NCI-H748 treated with DMSO at 0.1 percent for 48 hours (cell line): ENCODE measurements at regions not wholly inside any gene's neighbourhood (a gene's known extent, or its start where the extent isn't known, plus 50 kb on each side); places are given as distances from the start of the nearest gene placed in this dataset.
"Not testable (repeated sequence)": the region's sequence is repeated elsewhere in the genome, so short reads cannot be mapped to it uniquely, and the experiment has no call there.

Experiments used
- DNase-seq: peaks from one replicate; lab custom pipeline; 2025; lab: John Stamatoyannopoulos, UW

DNA sequence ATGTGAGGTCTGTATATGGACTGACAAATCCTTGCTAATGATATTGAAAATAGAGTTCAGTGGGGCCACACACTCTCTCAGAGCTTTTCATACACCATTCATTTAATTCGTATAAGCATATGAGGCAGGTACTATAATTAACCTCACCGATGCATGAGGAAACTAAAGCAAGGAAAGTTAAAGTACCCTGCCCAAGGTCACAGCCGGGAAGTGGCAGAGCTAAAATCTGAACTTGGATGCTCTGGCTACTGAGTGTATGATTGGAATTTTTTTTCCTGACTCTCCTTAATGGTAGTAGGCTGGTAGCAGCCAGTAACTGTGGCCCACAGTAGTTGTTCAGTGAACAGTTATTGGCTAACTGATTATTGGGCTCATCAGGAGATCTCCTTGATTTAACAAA is 135.3 kb downstream of the NUDT12 start:
- DNase-seq, result no peak

DNA sequence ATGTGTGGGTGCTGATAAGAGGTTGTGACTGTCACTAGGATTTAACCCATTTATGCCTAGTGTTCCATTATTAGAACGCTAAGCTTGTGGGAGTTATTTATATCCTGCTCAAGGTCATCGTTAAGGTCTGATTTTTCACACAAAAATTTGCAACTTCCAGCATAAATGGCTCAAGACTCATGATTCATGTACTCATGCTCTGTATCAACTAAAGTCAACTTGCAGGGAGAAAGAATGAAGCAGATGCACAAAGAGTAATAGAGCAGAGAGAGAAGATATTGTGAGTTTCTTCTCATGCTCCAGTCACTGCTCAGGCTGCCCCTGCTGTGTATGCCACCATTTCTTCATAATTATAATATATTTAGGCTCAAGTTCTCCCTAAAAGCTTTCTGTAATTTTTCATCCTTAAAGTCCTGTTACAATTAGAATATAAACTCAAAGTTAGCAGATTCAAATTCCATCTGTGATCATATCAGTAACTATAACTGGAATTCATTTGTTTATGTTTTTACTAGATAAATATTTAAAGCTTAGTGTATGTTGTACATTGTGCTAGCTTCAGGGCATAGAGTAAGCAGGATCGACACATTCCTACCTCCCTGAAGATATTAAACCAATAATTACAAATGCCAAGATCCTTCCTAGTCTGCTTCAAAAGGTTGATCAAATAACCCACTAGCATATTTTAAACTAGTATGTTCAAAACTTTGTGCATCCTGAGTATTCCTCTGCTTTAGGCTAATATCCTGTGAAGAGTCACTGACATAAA is 136.7 kb downstream of the NUDT12 start:
- no peak for DNase-seq

DNA sequence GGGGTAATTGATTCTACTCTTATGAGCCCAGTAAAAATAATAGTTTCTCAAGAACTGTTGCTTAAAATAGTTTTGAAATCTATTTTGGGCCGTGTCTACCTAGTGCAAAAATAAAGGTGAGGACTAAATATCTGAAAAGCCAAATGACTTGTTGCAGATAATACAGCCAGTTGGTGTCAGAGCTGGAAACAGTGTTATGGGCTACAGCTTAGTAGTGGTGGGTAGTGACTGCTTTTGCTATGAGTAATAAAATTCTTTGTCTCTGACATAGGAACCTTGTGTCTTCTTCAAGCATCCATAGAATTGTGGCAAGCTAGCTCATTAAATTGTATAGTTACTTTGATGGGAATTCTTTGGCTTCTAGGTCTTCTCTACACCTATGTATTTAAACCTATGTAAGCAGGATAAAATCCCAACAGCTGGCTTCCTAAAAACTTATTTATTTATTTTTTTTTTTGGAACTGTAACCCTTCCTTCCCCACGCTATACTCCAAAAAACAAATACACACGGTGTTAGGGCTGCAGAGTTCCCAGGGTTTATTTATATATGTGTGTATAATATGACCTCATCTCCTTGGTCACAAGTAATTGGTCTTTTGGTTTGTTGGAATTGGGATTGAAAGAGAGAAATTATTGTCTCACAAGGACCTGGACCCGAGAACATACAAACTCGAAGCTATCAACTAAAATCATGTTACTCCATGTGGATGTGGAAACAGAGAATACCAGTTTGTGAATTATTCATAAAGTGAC is 138.0 kb downstream of the NUDT12 start:
- DNase-seq, result no peak

GRCh38 chr5:103424026-103424425 is 138.6 kb downstream of the NUDT12 start:
- DNase-seq, result no peak

GRCh38 chr5:103422756-103423155 is 139.8 kb downstream of the NUDT12 start:
- no peak for DNase-seq

GRCh38 chr5:103414604-103415003 is 148.0 kb downstream of the NUDT12 start:
- no peak for DNase-seq

- DNase-seq, result no peak
These were observed 150.9 kb downstream of the NUDT12 start for GRCh38 chr5:103411711-103412110.

DNA sequence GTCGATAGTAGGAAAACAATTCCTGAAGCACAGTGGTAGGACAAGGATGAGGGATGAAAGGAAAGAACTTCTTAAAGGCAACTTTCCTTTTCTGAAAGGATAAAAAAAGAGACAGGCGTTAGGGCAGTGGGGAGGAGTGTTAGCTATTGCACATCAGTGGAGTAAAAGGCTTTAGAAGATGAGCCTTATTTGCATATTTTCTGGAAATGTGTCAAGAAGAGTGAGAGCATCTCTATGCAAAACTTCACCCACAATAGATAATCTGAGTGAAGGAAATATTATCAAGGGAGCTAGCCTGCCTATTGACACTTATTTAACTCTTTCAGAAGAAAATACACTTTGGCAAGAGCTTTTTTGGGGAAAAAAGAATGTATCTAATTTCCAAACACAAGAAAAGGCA is 151.6 kb downstream of the MACIR start:
- DNase-seq, result no peak

DNA sequence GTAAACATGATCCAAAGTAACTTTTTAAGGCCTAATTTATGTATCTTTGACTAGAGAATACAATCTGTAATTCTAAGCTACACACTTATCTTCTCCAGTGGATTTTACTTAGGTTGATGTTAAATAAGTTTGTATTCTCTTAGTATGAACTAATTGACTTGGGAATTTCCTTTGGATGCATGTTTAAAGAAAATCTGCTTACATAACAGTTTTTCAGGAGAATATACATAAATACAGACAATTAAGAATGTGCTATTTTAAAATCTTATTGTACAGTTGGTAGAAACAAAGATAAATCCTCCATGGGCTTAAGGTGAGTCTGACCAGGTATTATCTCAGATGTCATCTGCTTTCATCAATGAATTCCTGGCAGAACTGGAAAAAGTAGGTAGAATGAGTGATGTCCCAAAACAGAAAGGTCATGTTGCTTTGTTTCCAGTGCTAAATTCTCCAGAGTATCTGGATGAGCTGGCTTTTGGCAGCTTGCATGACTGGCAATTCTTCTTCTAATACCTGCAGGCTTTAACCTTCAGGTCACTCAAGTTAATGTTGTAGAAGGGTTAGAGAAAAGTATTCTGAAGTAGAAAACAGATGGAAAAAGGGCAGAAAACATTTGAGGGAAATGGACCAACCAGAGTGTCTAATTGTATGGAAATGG is 150.6 kb downstream of the MACIR start:
- no peak for DNase-seq

GRCh38 chr5:103408408-103408807 is 149.8 kb downstream of the MACIR start:
- DNase-seq, result no peak

DNA sequence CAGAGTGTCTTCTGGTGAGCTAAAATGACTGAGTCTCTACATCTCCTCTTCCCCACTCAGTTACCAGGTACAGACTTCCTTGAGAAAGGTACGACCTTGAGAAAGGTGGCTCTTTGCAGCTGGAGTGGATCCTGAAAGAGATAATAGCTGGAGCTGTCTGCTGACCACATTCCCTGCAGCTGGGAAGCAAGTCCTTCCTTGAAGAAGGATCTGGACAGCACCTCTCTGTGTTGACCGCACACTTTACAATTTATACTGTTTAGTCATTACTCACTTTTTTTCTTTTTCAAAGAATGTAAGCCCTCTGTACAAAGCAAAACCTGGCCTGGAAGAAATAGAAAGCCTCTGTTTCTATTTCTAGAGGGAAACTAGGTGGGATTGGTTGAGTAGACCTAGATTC is 148.8 kb downstream of the MACIR start:
- no peak for DNase-seq

GRCh38 chr5:103404483-103404882 is 145.9 kb downstream of the MACIR start:
- no peak for DNase-seq

GRCh38 chr5:103402851-103403250 is 144.3 kb downstream of the MACIR start:
- no peak for DNase-seq

GRCh38 chr5:103397739-103398581 is 139.4 kb downstream of the MACIR start:
- DNase-seq, result no peak

DNA sequence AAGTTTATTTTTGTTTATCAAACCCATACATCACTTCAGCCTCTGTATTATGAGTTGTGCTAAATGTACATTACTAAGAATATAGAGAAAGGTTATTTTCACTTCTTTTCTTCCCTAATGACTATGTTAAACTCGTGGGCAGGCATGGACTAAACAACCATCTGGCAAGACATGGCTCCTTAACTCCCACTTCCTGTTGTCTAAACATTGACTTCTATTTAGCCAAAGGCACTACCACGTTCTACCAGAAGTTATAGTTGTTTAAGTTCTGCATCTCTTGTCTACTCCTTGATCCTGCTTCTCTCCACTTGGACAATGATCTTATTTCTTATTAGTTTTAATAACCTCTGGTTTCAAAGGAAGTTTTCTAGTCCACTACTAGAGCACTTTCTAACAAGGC is 136.1 kb downstream of the MACIR start:
- DNase-seq, result no peak

DNA sequence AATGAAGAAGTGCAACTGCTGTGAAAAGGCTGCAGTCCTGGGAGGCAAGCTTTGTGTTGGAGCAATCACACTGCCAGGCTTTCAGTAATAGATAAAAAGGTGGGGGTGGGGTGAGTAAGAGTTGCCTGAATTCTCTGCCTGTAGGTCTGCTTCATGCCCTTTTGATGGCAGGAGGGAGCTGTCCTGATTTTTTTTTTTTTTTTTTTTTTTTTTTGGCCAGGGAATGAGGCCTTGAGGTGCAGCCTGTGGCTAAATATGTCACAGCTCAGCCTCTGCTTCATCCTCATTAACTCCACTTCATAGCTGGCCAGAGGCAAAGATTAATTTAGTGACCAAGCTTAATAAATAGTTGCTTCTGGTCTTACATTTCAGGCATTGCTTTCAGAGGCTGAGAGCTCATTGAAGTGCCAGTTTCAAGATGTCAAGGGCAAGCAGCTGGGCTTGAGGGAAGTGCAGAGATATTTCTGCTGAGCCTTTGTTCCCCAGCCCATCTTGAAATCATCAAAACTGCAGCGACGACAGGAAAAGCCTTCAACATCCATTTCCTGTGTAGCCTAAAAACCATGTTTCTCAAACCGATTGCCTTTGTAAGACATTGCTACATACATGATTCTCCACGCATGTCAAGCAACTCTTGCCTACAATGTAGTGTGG is 134.7 kb downstream of the MACIR start:
- DNase-seq, result no peak

DNA sequence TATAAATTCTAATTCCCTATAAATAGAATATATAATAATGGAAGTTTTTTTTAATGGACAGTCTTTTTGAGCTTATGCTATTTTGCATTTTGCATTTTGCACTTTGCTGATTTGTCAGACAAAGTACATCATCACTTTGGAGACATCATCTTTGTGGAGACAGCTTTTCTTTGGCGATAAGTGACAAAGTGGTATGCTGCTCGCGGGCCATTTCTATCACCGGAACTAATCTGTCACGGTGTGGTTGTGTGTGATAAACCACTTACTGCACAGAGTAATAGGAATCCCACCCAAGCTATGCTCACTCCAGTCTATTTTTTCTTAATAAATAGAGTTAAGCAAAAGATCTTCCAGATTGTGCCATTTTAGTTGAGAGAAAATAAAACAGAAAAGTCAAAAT is 133.1 kb downstream of the MACIR start:
- DNase-seq, result no peak

GRCh38 chr5:103389846-103390245 is 131.3 kb downstream of the MACIR start:
- no peak for DNase-seq

DNA sequence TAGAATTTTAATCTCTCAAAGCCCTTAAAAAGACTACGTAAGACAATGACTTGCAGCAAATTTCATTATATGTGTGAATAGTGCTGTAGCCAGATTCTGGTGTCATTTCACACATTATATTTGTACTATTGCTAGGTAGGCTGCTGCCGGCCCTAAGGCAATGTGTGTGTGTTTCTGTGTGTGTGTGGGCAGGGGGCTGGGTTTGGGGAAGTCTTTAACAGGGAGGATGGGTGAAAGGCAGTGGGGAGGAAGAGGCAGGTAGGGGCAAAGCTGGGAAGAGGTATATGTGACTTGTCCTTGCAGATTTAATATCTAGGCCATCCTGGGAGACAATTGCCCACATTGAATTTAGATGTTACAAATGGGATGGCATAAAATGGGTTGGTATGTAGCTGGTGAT is 130.8 kb downstream of the MACIR start:
- no peak for DNase-seq

- DNase-seq, result no peak
These were observed 127.2 kb downstream of the MACIR start for GRCh38 chr5:103385722-103386121.

DNA sequence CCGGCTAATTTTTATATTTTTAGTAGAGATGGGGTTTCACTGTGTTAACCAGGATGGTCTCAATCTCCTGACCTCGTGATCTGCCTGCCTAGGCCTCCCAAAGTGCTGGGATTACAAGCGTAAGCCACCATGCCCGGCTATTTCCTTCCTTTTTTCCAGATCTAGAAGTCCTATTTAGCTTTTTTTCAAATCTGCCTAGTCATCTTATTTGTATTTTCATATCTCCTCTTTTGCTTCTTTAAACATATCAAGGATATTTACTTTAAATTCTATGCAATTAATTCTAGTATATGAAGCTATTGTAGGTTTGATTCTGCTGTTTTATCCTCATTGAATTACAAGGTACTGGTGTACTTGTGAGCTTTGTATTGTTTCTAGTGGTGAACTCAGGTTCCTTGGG is 119.1 kb downstream of the MACIR start:
- DNase-seq, result not testable (repeated sequence)
